LHCN-M2 (cell line): ENCODE measurements at regions not wholly inside any gene's neighbourhood (a gene's known extent, or its start where the extent isn't known, plus 50 kb on each side); places are given as distances from the start of the nearest gene placed in this dataset.

Experiments
- DNase-seq: peaks from one replicate; pipeline ENCODE4 v3.0.0-alpha.2; 2012; ENCODE audit warnings: low read depth

DNA sequence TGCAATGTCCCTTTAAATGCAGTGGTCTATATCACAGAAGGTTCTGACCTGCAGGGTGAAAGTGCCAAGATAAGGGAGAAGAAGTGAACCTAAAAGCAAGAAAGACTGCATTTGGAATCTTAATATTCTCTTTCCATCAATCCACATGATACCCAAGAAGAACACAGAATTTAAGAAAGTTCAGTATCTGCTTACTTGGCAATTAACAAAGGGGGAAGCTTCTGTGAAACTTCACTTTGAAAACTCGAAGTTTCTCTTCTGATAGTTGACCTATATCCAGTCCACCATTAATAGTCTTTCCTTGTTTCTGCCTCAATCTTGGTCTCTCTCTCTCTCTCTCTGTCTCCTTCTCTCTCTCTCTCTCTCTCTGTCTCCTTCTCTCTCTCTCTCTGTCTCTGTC lies 592.0 kb downstream of the UTRN start:
- DNase-seq = no peak

DNA sequence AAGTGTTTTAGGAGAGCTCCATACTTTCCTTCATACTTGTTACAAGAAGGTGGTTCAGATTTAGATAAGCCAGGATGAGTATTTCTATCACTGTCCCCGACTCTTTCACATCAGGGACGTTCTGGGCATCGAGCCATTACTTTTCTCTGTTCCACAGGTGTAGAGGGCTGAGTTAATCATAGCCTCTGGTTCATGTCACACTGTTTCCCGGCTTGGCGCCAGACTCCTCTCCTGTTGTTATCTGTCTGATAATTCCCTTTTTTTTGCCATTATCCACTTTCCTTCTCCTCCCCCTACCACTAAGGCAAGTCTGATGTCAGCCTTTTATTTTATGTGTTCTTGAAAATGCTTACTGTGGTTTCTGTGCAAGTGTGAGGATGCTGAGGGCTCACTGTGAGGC lies 593.4 kb downstream of the UTRN start:
- no peak for DNase-seq

GRCh38 chr6:144879436-144879835 lies 594.3 kb downstream of the UTRN start:
- peak; percentile 26 for DNase-seq

GRCh38 chr6:144882425-144882824 lies 597.3 kb downstream of the UTRN start:
- DNase-seq = no peak

GRCh38 chr6:144883915-144884314 lies 598.8 kb downstream of the UTRN start:
- DNase-seq = no peak

DNA sequence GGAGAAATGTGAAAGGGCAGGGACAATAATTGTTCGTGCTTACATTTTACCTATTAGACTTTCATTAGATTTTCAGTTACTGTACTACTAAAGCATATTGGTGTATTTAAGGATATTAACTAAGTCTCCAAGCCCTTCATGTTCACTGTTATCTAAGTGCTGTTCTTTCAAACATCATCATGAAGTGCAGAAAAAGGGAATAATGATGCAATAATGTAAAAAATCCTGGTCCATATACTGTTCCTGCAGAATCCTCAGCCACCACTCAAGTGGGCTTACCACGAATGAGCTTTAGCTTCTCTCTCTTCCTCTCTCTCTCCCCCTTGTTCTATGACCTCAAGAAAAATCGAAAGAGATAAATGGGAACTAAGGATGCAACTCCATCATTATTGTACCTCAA lies 600.7 kb downstream of the UTRN start:
- no peak for DNase-seq

DNA sequence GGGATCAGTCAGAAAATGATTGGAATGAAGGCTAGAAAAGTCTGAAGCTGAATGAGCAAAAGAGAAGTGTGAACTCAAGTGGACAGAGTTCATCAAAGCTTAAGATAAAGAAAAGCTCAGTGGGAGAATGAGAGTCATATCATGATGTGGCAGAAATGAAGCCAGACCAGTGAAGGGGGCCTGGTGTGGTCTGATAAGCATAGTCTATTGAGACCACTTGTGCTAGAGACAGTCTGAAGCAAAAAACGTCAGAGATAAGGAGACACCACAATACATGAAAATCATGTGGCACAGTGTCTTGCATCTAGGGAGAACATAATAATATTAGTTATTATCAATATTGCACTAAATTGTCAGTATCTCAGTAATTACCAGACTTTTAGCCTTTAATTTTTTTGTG lies 601.5 kb downstream of the UTRN start:
- DNase-seq = no peak

- DNase-seq = peak; percentile 6
Observed at GRCh38 chr6:144888621-144889020, 603.5 kb downstream of the UTRN start.

GRCh38 chr6:144893680-144894151 lies 608.6 kb downstream of the UTRN start:
- DNase-seq = no peak

DNA sequence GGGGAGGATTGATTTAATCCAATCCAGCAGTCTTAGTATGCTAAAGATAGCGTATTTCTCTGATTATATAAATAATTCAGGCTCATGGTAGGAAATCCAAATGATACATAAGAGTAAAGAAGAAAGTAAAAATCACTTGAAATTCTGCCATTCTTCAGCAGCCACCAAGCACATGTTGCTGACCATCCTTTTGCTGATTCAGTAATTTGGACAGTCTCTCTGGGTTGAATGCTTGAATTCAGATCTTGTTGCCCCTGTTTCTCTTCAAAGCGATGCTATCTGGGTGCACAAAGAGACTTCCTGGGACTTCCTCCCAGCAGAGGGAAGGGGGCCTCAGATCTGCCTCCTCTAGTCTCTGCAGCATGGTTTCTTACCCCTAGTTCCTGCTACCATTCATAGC lies 609.1 kb downstream of the UTRN start:
- no peak for DNase-seq

GRCh38 chr6:144895313-144896278 lies 610.5 kb downstream of the UTRN start:
- DNase-seq = no peak

GRCh38 chr6:144896289-144896688 lies 611.2 kb downstream of the UTRN start:
- peak; percentile 69 for DNase-seq

- DNase-seq = no peak
Observed at GRCh38 chr6:144896871-144897270, 611.7 kb downstream of the UTRN start.

DNA sequence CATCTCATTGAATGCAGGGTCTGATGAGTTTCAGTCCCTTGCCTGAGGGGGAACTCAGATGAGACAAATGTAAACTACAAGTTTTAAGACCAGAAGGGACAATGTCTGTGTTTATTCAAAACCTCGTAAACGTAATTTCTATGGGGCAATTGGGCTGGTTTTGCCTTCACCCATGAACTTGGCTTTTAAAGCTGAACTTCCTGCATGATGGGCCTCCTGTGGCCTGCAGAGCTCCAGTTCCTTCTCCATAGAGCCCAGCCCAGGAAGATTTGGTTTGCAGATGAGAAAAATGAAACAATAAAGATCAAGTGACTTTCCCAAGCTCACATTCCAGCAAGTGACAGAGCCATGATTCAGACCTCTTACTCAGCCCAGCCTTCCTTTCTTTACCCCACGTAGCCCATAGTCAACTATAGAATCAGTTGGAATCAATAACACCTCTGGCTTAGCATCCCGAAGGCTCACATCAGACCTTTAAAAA lies 612.3 kb downstream of the UTRN start:
- peak; percentile 96 for DNase-seq

- DNase-seq = peak; percentile 84
Observed at GRCh38 chr6:144898052-144898689, 613.0 kb downstream of the UTRN start.

- peak; percentile 37 for DNase-seq
Observed at GRCh38 chr6:144898741-144899140, 613.6 kb downstream of the UTRN start.

DNA sequence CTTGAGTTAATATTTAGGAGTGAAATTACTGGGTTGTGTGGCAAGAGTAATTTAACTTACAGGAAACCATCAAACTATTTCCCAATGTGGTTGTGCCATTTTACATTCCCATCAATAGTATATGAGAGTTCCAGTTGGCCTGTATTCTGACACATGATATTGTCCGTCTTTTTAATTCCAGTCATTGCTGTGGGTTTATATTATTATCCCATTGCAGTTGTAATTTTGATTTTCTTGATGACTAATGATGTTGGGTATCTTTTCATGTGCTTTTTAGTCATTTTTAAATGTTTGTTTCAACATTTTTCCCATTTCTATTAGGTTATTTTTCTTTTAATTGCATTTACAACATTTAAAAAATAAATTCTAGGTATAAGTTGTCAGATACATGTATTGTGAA lies 614.0 kb downstream of the UTRN start:
- peak; percentile 92 for DNase-seq

DNA sequence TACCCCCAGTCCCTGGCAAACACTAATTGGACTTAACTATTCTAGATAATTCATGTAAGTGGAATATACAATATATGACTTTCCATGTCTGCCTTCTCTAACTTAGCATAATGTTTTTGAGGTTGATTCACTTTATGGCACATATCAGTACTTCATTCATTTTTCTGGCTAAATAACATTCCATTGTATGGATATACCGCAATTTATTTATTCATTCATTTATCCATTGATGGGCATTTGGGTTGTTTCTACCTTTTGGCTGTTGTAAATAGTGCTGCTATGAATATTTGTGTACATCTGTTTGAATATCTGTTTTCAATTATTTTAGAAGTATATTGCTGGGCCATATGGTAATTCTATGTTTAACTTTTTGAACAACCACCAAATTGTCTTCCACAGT lies 616.3 kb downstream of the UTRN start:
- DNase-seq = no peak

DNA sequence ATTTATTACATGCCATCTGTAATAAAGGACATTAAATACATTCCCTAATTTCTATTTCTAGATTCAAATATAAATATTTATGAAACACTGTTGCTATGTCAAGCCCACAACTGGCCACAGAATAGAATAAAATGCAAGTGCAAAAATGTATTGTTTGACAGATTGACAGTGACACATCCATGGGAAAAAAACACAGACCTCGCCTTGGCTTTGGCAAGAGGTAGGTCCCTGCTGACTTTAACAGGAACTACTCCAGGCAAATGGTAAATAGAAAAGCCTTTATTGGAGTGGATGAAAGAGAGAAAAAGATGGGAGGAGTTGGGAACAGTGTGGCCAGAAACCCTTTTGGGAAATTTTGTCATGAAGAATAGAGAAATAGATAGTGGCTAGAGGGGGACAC lies 622.9 kb downstream of the UTRN start:
- DNase-seq = no peak

GRCh38 chr6:144909753-144910285 lies 624.7 kb downstream of the UTRN start:
- no peak for DNase-seq

DNA sequence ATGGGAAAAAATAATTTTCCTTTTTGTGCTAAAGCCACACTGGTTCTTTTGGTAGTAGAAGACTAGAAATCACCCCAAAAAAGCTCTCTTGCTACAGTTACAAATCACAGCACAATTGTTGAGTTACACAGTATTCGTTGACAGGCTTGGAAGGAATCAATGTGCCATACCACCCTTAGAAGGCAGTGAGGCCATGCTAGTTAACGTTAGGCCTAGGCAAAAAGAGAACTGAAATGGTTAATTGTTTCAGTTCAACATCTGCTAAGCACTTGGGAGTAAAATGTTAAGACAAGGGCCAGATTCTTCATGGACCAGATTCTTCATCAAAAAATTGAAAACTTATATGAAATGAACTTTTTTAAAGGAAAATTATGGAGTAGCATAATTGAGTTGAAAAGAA lies 626.2 kb downstream of the UTRN start:
- no peak for DNase-seq

- peak; percentile 88 for DNase-seq
Observed at GRCh38 chr6:144912474-144912873, 627.3 kb downstream of the UTRN start.
